ENCODE measurements at regions not wholly inside any gene's neighbourhood (a gene's known extent, or its start where the extent isn't known, plus 50 kb on each side); places are given as distances from the start of the nearest gene placed in this dataset.

DNA sequence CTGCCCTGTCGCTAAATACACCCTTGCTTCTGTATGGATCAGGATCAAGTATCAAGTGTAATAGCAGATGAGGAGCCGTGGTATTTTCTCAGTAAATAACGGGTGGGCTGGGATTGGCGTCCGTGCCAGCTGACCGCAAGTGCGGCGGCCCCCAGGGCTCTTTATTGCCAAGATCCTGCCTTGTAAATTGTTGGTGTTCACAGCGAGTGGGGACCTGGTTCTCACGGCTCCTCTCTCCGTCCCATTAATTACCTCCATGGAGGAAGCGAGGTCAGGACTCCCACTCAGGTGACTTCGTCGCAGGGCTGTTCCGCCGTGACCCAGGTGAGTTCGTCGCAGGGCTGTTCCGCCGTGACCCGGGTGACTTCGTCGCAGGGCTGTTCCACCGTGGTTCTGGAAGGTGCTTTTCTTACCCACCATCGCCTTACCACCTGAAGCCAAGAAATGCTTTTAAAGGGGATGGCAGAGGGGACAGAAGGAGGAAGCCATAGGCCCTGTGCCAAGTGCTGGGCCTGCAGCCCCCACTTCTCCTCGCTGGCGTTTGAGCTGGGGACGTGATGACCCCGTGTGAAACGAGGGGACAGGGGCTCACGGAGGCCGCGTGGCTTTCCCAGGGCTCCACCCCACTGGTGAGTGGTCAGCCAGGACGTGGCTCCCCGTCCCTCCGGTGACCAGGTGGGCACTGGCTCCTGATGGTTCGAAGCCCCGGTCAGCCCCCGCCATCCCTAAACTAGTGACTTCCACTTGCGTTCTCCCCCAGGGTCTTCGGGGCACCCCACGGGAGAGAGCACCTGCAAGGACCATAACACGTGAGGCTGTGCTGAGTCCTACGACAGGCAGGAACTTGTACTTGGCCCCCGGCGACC lies 118.4 kb downstream of the TWIST2 start:
- Histone ChIP-seq H3K36me3 (ENCODE audit: low read depth, missing control alignments) (no peaks in the 10 kb centered on the region), H3K9me3 (no peaks in the 10 kb centered on the region), H3K27me3 (no peaks in the 10 kb centered on the region), H3K4me1 (peaks cover 10% of the 10 kb centered on the region), H3K4me3 (peak overlapping the region in 1 of 2 donors; percentile 2), H3K27ac (no peak overlapping the region)
- TF ChIP-seq POLR2A (IDR thresholded peaks at IDR 0.05) = no peak
- TF ChIP-seq, protein P1, sequence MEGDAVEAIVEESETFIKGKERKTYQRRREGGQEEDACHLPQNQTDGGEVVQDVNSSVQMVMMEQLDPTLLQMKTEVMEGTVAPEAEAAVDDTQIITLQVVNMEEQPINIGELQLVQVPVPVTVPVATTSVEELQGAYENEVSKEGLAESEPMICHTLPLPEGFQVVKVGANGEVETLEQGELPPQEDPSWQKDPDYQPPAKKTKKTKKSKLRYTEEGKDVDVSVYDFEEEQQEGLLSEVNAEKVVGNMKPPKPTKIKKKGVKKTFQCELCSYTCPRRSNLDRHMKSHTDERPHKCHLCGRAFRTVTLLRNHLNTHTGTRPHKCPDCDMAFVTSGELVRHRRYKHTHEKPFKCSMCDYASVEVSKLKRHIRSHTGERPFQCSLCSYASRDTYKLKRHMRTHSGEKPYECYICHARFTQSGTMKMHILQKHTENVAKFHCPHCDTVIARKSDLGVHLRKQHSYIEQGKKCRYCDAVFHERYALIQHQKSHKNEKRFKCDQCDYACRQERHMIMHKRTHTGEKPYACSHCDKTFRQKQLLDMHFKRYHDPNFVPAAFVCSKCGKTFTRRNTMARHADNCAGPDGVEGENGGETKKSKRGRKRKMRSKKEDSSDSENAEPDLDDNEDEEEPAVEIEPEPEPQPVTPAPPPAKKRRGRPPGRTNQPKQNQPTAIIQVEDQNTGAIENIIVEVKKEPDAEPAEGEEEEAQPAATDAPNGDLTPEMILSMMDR (IDR thresholded peaks at IDR 0.05) = no peak
- intact Hi-C loops (cut with DNase I; ENCODE audit: low total_unique reads) = no loop called here
- DNase-seq = no peak
- 85 to 89% methylated on average over 29 to 46 of the region's 46 CpGs for WGBS, 2 donors

DNA sequence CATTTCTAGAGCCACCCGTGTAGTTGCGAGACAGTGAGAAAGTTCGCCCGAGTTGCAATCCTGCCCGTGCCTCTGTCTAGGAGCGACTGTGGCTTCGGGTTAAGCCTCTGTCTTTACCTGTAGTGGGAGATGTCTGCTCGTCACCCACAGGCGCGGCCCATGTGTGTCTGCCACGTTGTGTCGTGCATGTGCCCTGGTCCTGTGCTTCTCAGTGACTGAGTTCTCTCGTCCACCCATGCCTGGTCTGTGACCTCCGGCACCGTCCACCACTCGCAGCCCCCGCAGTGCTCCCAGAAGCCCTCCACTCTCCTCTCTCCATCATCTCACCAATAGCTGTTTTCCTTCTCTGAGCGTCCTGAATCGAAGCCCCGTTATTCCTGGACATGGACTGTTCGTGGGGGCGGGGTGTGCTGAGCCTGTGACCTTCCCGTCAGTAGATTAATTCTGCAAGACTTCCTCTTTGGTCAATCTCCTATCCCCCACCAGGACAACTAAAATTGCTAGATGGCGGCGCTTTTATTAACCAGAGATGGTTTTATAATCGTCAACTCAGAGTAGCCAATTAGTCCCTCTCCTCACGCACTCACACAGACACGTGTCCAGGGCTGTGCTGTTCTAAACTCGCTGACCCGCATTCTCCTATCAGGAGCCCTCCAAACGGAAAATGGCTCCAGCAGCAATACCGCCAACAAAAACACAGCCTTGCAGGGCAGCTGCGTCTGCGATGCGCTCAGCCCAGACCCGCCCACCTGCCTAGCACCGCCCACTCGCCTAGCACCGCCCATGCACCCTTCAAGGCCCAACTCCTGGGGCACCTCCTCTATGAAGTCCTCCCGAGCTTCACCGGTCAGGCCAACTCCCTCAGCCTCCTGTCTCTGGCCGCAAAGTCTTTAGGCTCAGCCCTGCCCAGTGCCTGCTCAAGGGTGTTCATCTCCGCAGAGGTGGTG lies 119.4 kb downstream of the TWIST2 start:
- 44 to 51% methylated on average over 42 to 43 of the region's 43 CpGs for WGBS, 2 donors
- peaks cover 10% of the 10 kb centered on the region for H3K4me1 ChIP-seq
- peak overlapping the region in 1 of 2 donors; percentile 8 for H3K27ac ChIP-seq
- TF ChIP-seq, protein P1 (IDR thresholded peaks at IDR 0.05) = no peak
- TF ChIP-seq POLR2A (IDR thresholded peaks at IDR 0.05) = no peak
- no peaks in the 10 kb centered on the region for H3K27me3 ChIP-seq
- DNase-seq = peak; percentile 68
- intact Hi-C loops (cut with DNase I; ENCODE audit: low total_unique reads) = no loop called here
- no peaks in the 10 kb centered on the region for H3K36me3 ChIP-seq (ENCODE audit: low read depth, missing control alignments)
- H3K9me3 ChIP-seq = no peaks in the 10 kb centered on the region
- H3K4me3 ChIP-seq = peak overlapping the region in 1 of 2 donors; percentile 2

DNA sequence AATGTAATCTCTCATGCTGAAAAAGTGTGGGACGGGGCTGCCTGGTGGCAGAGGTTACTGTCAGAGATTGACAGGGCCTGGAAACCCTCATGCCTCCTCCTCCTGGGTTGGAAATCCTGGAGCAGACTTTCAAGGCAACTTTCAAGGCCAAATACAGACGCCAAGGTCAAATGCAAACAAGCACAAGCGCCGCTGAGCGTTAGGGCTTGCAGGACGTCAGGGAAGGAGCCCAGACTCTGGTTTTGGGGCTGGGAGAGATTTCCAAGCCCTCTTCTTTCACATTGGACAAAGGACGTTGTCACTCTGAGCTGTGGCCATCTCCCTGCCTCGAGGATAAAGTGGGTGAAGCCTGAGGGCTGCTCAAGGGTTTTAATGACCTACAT lies 120.1 kb downstream of the TWIST2 start:
- H3K4me3 ChIP-seq = peak overlapping the region in 1 of 2 donors; percentile 2
- no peaks in the 10 kb centered on the region for H3K9me3 ChIP-seq
- WGBS, 2 donors = 22 to 40% methylated on average over 1 to 8 of the region's 8 CpGs
- no peak for DNase-seq
- peak overlapping the region in 1 of 2 donors; percentile 8 for H3K27ac ChIP-seq
- H3K36me3 ChIP-seq (ENCODE audit: low read depth, missing control alignments) = no peaks in the 10 kb centered on the region
- no peaks in the 10 kb centered on the region for H3K27me3 ChIP-seq
- TF ChIP-seq, protein P1 (IDR thresholded peaks at IDR 0.05) = no peak
- no peak for TF ChIP-seq POLR2A (IDR thresholded peaks at IDR 0.05)
- intact Hi-C loops (cut with DNase I; ENCODE audit: low total_unique reads) = no loop called here
- H3K4me1 ChIP-seq = peaks cover 10% of the 10 kb centered on the region

DNA sequence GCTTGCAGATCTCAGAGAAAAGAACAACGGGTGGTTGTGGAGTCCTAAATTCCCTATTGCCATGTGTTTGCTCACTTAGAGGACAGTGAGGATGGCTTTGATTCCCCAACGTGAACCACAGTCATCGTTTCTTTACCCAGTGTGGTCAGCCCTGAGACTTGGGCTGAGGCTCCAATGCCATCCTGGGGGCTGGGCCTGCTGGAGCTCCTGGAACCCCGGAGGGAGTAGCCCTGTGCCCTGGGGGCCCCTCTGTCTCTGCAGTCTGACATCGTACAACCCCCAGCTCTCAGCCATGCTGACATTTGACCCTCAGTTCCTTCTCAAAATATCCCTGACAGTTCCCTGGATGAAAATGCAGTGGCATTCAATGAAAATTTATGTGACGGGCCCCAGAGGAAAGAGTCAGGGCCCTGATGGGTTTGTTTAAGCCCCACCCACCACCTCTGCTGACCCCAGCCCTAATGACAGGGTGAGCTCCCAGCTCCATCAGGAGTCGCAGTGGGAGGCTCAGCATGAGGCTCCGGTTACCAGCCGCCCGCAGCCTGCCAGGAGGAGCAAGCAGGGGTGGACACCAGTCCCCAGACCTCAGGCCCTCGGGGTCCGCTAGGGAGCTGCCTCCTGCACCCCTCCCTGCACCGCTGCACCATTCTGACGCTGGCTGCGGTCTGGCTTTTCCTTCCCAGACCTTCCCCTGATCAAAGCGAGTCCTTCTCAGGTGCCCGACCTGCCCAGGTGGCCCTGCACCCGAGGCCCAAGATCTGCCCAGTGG lies 120.9 kb downstream of the TWIST2 start:
- no peak for TF ChIP-seq POLR2A (IDR thresholded peaks at IDR 0.05)
- TF ChIP-seq, protein P1 (IDR thresholded peaks at IDR 0.05) = no peak
- Histone ChIP-seq H3K27ac (no peak overlapping the region), H3K36me3 (ENCODE audit: low read depth, missing control alignments) (no peaks in the 10 kb centered on the region), H3K4me3 (no peak overlapping the region), H3K4me1 (peaks cover 10% of the 10 kb centered on the region), H3K27me3 (no peaks in the 10 kb centered on the region), H3K9me3 (no peaks in the 10 kb centered on the region)
- intact Hi-C loops (cut with DNase I; ENCODE audit: low total_unique reads) = no loop called here
- WGBS, 2 donors = 71 to 72% methylated on average over 12 to 18 of the region's 18 CpGs
- no peak for DNase-seq

Data from testis (tissue), 2 donors.